Calu3 (cell line): ENCODE measurements at regions not wholly inside any gene's neighbourhood (a gene's known extent, or its start where the extent isn't known, plus 50 kb on each side); places are given as distances from the start of the nearest gene placed in this dataset.

Experiments
- BruUV-seq: library from RNA; stranded (reverse); fragments of 400-500 nt; replicated peaks from 2 replicates; lab custom pipeline; 2021; lab: Mats Ljungman, UMichigan
- CTCF ChIA-PET: fragments of 300-600 bp; sonication (Branson Sonifier 250); formaldehyde crosslinking; loops from one replicate; lab custom pipeline; 2022; ENCODE audit warnings: antibody characterized with exemption; lab: Charles Lee
- DNase-seq: peaks from one replicate; pipeline ENCODE4 v3.0.0; 2022
- H3K27ac Mint-ChIP-seq: one replicate; pipeline ENCODE4 v1.8.0; 2022; ENCODE audit warnings: mixed read lengths; ENCODE audit not compliant: unreplicated experiment
- H3K27me3 Mint-ChIP-seq: one replicate; pipeline ENCODE4 v1.8.0; 2022; ENCODE audit warnings: mixed read lengths; ENCODE audit not compliant: unreplicated experiment
- H3K36me3 Mint-ChIP-seq: one replicate; pipeline ENCODE4 v1.8.0; 2022; ENCODE audit warnings: mild to moderate bottlenecking, moderate library complexity, mixed read lengths; ENCODE audit not compliant: insufficient read depth, unreplicated experiment
- H3K4me1 Mint-ChIP-seq: one replicate; pipeline ENCODE4 v1.8.0; 2022; ENCODE audit warnings: mild to moderate bottlenecking, low read depth, mixed read lengths; ENCODE audit not compliant: unreplicated experiment
- H3K4me3 Mint-ChIP-seq: one replicate; pipeline ENCODE4 v1.8.0; 2022; ENCODE audit warnings: mild to moderate bottlenecking, low read depth, moderate library complexity, mixed read lengths; ENCODE audit not compliant: unreplicated experiment
- H3K9me3 Mint-ChIP-seq: one replicate; pipeline ENCODE4 v1.8.0; 2022; ENCODE audit warnings: low read depth, mixed read lengths; ENCODE audit not compliant: unreplicated experiment
- intact Hi-C: fragments of 100-400 bp; cut with micrococcal nuclease; formaldehyde crosslinking; loops from one replicate; pipeline ENCODE4 v1.10.0; 2022; ENCODE audit not compliant: unreplicated experiment
- TF ChIP-seq, protein P1 (sequence below): fragments of 200-600 bp; IDR thresholded peaks from one replicate; pipeline ENCODE4 v1.8.0; 2022; ENCODE audit warnings: antibody characterized with exemption; ENCODE audit not compliant: unreplicated experiment

GRCh38 chr16:56073508-56073907 is 117.8 kb upstream of the GNAO1 start:
- Mint-ChIP-seq H3K4me3 (no peak overlapping the region), H3K9me3 (no peaks in the 10 kb centered on the region), H3K27me3 (peaks cover 49% of the 10 kb centered on the region), H3K36me3 (no peaks in the 10 kb centered on the region), H3K4me1 (no peaks in the 10 kb centered on the region), H3K27ac (no peak overlapping the region)
- DNase-seq, result no peak
- TF ChIP-seq, protein P1, sequence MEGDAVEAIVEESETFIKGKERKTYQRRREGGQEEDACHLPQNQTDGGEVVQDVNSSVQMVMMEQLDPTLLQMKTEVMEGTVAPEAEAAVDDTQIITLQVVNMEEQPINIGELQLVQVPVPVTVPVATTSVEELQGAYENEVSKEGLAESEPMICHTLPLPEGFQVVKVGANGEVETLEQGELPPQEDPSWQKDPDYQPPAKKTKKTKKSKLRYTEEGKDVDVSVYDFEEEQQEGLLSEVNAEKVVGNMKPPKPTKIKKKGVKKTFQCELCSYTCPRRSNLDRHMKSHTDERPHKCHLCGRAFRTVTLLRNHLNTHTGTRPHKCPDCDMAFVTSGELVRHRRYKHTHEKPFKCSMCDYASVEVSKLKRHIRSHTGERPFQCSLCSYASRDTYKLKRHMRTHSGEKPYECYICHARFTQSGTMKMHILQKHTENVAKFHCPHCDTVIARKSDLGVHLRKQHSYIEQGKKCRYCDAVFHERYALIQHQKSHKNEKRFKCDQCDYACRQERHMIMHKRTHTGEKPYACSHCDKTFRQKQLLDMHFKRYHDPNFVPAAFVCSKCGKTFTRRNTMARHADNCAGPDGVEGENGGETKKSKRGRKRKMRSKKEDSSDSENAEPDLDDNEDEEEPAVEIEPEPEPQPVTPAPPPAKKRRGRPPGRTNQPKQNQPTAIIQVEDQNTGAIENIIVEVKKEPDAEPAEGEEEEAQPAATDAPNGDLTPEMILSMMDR, result no peak
- CTCF ChIA-PET, result interaction anchor here (0.6 kb wide), 1 partner anchor 276 kb away, joined by 5 read pairs; no protein-coding TSS in a partner anchor
- intact Hi-C loops, result no loop called here
- no TSS peak for BruUV-seq

DNA sequence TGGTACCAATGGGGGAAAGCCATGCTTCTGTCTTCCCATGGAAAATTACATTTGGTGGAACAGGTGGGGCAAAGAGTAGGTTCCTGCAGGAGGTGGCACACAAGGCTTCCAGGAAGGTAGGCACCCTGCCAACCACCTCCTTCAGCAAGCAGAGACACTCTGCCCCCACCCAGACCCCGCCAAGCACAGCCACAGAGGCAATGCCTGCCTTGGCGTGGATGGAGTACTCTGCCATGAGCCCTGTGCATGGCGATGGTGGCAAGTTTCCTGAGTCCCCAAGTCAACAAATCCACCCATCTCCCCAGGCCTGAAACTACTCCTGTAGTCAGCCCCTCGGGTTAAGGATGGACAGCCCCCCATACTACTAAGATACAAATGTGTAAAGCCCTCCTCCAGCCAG is 119.2 kb upstream of the GNAO1 start:
- Mint-ChIP-seq H3K4me3 (no peak overlapping the region), H3K4me1 (no peaks in the 10 kb centered on the region), H3K27me3 (peaks cover 58% of the 10 kb centered on the region), H3K9me3 (no peaks in the 10 kb centered on the region), H3K36me3 (no peaks in the 10 kb centered on the region), H3K27ac (no peak overlapping the region)
- CTCF ChIA-PET, result interaction anchor here (0.9 kb wide), 1 partner anchor 44 kb away, joined by 6 read pairs; no protein-coding TSS in a partner anchor
- intact Hi-C loops, result no loop called here
- TF ChIP-seq, protein P1, result no peak
- BruUV-seq, result no TSS peak
- no peak for DNase-seq

DNA sequence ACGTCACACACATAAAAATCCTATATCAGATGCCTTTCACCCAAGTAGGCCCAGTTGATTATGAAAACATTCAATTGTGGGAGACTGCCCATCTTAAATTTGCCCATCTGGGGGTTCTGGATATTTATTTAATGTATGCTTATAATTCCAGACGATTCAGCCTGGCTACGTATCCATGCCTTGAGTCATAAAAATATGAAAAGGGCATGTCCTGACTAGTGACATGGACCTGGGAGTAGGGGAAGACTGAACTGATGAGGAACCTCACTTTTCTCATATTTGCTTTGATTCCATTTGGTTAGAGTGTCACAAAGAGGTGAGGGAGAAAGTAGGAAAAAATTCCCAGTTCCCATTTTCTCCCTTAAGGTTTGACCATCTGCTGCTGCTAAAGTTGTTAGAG is 122.5 kb upstream of the GNAO1 start:
- intact Hi-C loops, result no loop called here
- Mint-ChIP-seq H3K9me3 (no peaks in the 10 kb centered on the region), H3K36me3 (no peaks in the 10 kb centered on the region), H3K4me1 (no peaks in the 10 kb centered on the region), H3K4me3 (no peak overlapping the region), H3K27ac (no peak overlapping the region), H3K27me3 (peaks cover 51% of the 10 kb centered on the region)
- no TSS peak for BruUV-seq
- CTCF ChIA-PET, result interaction anchor here (0.6 kb wide), 2 partner anchors 206 to 213 kb away, joined by 3 to 6 read pairs; no protein-coding TSS in a partner anchor
- no peak for DNase-seq
- TF ChIP-seq, protein P1, result no peak

DNA sequence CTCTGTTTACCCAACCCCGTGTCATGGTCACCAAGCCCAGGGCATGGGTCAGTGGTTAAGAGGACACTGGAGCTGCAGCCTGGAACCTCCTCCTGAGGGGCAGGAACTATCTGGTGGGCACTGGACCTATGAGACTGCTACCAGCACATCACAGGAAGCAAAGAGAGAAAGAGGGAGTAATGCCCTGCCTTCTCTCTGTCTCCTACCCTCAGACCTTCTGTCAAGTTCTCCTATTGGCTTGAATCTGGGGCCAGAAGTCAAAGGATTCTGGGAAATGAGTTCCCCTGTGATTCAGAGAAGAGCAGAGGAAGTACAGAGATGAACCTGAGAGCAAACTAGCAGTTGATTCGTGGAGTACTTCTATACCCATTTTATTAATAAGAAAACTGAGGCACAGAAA is 123.0 kb upstream of the GNAO1 start:
- intact Hi-C loops, result no loop called here
- CTCF ChIA-PET, result no interaction called here
- peaks cover 51% of the 10 kb centered on the region for H3K27me3 Mint-ChIP-seq

More for the DNA sequence above, 123.0 kb upstream of the GNAO1 start:
- DNase-seq, result no peak
- no peaks in the 10 kb centered on the region for H3K36me3 Mint-ChIP-seq
- TF ChIP-seq, protein P1, result no peak
- no peak overlapping the region for H3K27ac Mint-ChIP-seq
- H3K4me3 Mint-ChIP-seq, result no peak overlapping the region
- H3K4me1 Mint-ChIP-seq, result no peaks in the 10 kb centered on the region
- no TSS peak for BruUV-seq
- H3K9me3 Mint-ChIP-seq, result no peaks in the 10 kb centered on the region
